CD4-positive, alpha-beta memory T cell (primary cell): ENCODE measurements at regions not wholly inside any gene's neighbourhood (a gene's known extent, or its start where the extent isn't known, plus 50 kb on each side); places are given as distances from the start of the nearest gene placed in this dataset.

Source experiments
- CTCF ChIA-PET: fragments of 350-600 bp; sonication (Branson Sonifier 250); formaldehyde crosslinking; loops from one replicate; lab custom pipeline; 2021; ENCODE audit warnings: inconsistent platforms; ENCODE audit not compliant: partially characterized antibody; lab: Charles Lee
- POLR2A ChIA-PET: fragments of 350-600 bp; sonication (Branson Sonifier 250); formaldehyde crosslinking; loops from one replicate; lab custom pipeline; 2021; ENCODE audit not compliant: partially characterized antibody; lab: Charles Lee
- DNase-seq, 5 donors: peaks; one replicate each; pipeline versions ENCODE4 v3.0.0 to v3.0.0-alpha.2; 2020 to 2022; ENCODE audit warnings: mixed read lengths in 1 of 5
- H3K27ac ChIP-seq: one replicate; pipeline ENCODE4 v1.7.0; 2013; ENCODE audit warnings: low read depth, low read length
- H3K27me3 ChIP-seq: 2 replicates; pipeline ENCODE4 v1.7.0; 2013; ENCODE audit warnings: mild to moderate bottlenecking, low read length, moderate library complexity; ENCODE audit not compliant: insufficient read depth
- H3K36me3 ChIP-seq: 2 replicates; pipeline ENCODE4 v1.7.0; 2013; ENCODE audit warnings: mild to moderate bottlenecking, low read length, moderate library complexity; ENCODE audit not compliant: insufficient read depth
- H3K4me1 ChIP-seq: 2 replicates; pipeline ENCODE4 v1.7.0; 2013; ENCODE audit warnings: mild to moderate bottlenecking, low read length, moderate library complexity; ENCODE audit not compliant: insufficient read depth
- H3K4me3 ChIP-seq, 2 donors: one replicate each; pipeline ENCODE4 v1.7.0; 2013; ENCODE audit warnings: low read length in 2 of 2, mild to moderate bottlenecking in 1 of 2
- H3K9me3 ChIP-seq, 2 donors: one replicate each; pipeline ENCODE4 v1.7.0; 2013; ENCODE audit warnings: low read length in 2 of 2, control low read depth in 1 of 2; ENCODE audit not compliant: control insufficient read depth in 1 of 2
- H3K27ac Mint-ChIP-seq, 7 donors: one replicate each; pipeline ENCODE4 v1.8.0; 2020 to 2021; ENCODE audit warnings: mixed read lengths in 7 of 7, mild to moderate bottlenecking in 6 of 7, inconsistent platforms in 3 of 7, moderate library complexity in 3 of 7
- H3K27me3 Mint-ChIP-seq, 2 donors: one replicate each; pipeline ENCODE4 v1.8.0; 2020 to 2021; ENCODE audit warnings: mixed read lengths in 2 of 2
- H3K36me3 Mint-ChIP-seq, 2 donors: one replicate each; pipeline ENCODE4 v1.8.0; 2020 to 2021; ENCODE audit warnings: mixed read lengths in 2 of 2, inconsistent platforms in 1 of 2, mild to moderate bottlenecking in 1 of 2
- H3K4me1 Mint-ChIP-seq, 4 donors: one replicate each; pipeline ENCODE4 v1.8.0; 2020 to 2021; ENCODE audit warnings: mixed read lengths in 4 of 4, mild to moderate bottlenecking in 1 of 4
- H3K4me3 Mint-ChIP-seq, 8 donors: one replicate each; pipeline ENCODE4 v1.8.0; 2020 to 2021; ENCODE audit warnings: mixed read lengths in 8 of 8, mild to moderate bottlenecking in 7 of 8, moderate library complexity in 6 of 8, inconsistent platforms in 3 of 8
- H3K9me3 Mint-ChIP-seq, 8 donors: one replicate each; pipeline ENCODE4 v1.8.0; 2020 to 2021; ENCODE audit warnings: mixed read lengths in 8 of 8, mild to moderate bottlenecking in 5 of 8, inconsistent platforms in 3 of 8, moderate library complexity in 1 of 8
- intact Hi-C: fragments of 100-400 bp; cut with micrococcal nuclease; formaldehyde crosslinking; loops from one replicate; pipeline ENCODE4 v1.15.1; 2023

GRCh38 chr11:127875131-127875530 is 712.2 kb downstream of the ETS1 start:
- Histone ChIP-seq H3K4me3 (no peak overlapping the region), H3K27ac (no peak overlapping the region), H3K36me3 (no peaks in the 10 kb centered on the region), H3K9me3 (no peaks in the 10 kb centered on the region), H3K4me1 (no peaks in the 10 kb centered on the region), H3K27me3 (peaks cover 3% of the 10 kb centered on the region)
- no peaks in the 10 kb centered on the region for H3K4me1 Mint-ChIP-seq
- intact Hi-C loops = no loop called here
- ChIA-PET POLR2A (no interaction called here), CTCF (no interaction called here)
- no peak for DNase-seq
- H3K9me3 Mint-ChIP-seq = peaks cover 0 to 2% (median 0%) of the 10 kb centered on the region in 8 donors
- no peak overlapping the region for H3K27ac Mint-ChIP-seq
- no peak overlapping the region for H3K4me3 Mint-ChIP-seq
- peaks cover 15 to 16% of the 10 kb centered on the region in 2 donors for H3K27me3 Mint-ChIP-seq
- H3K36me3 Mint-ChIP-seq = no peaks in the 10 kb centered on the region

GRCh38 chr11:127873478-127873877 is 713.9 kb downstream of the ETS1 start:
- no peaks in the 10 kb centered on the region for H3K36me3 Mint-ChIP-seq

GRCh38 chr11:127866109-127866508 is 721.2 kb downstream of the ETS1 start:
- no peak overlapping the region for H3K4me3 Mint-ChIP-seq
- DNase-seq = no peak
- CTCF ChIA-PET = no interaction called here

More at GRCh38 chr11:127873478-127873877, 713.9 kb downstream of the ETS1 start:
- Mint-ChIP-seq H3K27ac (no peak overlapping the region), H3K27me3 (peaks cover 10 to 15% of the 10 kb centered on the region in 2 donors), H3K4me3 (no peak overlapping the region), H3K9me3 (peaks cover 0 to 2% (median 0%) of the 10 kb centered on the region in 8 donors), H3K4me1 (no peaks in the 10 kb centered on the region)
- Histone ChIP-seq H3K27me3 (peaks cover under 1% of the 10 kb centered on the region), H3K9me3 (no peaks in the 10 kb centered on the region), H3K36me3 (no peaks in the 10 kb centered on the region), H3K4me3 (no peak overlapping the region), H3K27ac (no peak overlapping the region), H3K4me1 (no peaks in the 10 kb centered on the region)
- POLR2A ChIA-PET = no interaction called here
- no peak for DNase-seq
- CTCF ChIA-PET = no interaction called here
- intact Hi-C loops = no loop called here

GRCh38 chr11:127864861-127865260 is 722.5 kb downstream of the ETS1 start:
- Histone ChIP-seq H3K4me3 (no peak overlapping the region), H3K4me1 (no peaks in the 10 kb centered on the region), H3K36me3 (no peaks in the 10 kb centered on the region), H3K9me3 (no peaks in the 10 kb centered on the region), H3K27ac (no peak overlapping the region), H3K27me3 (no peaks in the 10 kb centered on the region)
- Mint-ChIP-seq H3K36me3 (no peaks in the 10 kb centered on the region), H3K27ac (no peak overlapping the region), H3K9me3 (peaks cover 0 to 2% (median 0%) of the 10 kb centered on the region in 8 donors), H3K27me3 (peaks cover 2 to 11% of the 10 kb centered on the region in 2 donors), H3K4me3 (no peak overlapping the region), H3K4me1 (no peaks in the 10 kb centered on the region)
- CTCF ChIA-PET = no interaction called here
- intact Hi-C loops = no loop called here
- no peak for DNase-seq
- POLR2A ChIA-PET = no interaction called here

More at GRCh38 chr11:127866109-127866508, 721.2 kb downstream of the ETS1 start:
- Mint-ChIP-seq H3K36me3 (no peaks in the 10 kb centered on the region), H3K4me1 (no peaks in the 10 kb centered on the region), H3K27ac (no peak overlapping the region), H3K27me3 (peaks cover 2 to 8% of the 10 kb centered on the region in 2 donors), H3K9me3 (peaks cover 0 to 2% (median 0%) of the 10 kb centered on the region in 8 donors)
- no peaks in the 10 kb centered on the region for H3K27me3 ChIP-seq
- no peaks in the 10 kb centered on the region for H3K9me3 ChIP-seq
- no peak overlapping the region for H3K4me3 ChIP-seq
- intact Hi-C loops = no loop called here
- POLR2A ChIA-PET = no interaction called here
- no peaks in the 10 kb centered on the region for H3K4me1 ChIP-seq
- no peak overlapping the region for H3K27ac ChIP-seq
- no peaks in the 10 kb centered on the region for H3K36me3 ChIP-seq

- DNase-seq = no peak
- Mint-ChIP-seq H3K27ac (no peak overlapping the region), H3K4me3 (no peak overlapping the region), H3K27me3 (peaks cover 3 to 17% of the 10 kb centered on the region in 2 donors), H3K36me3 (no peaks in the 10 kb centered on the region), H3K9me3 (no peaks in the 10 kb centered on the region), H3K4me1 (peaks cover 0 to 1% (median 0%) of the 10 kb centered on the region in 4 donors)
- POLR2A ChIA-PET = no interaction called here
- Histone ChIP-seq H3K27ac (no peak overlapping the region), H3K27me3 (no peaks in the 10 kb centered on the region), H3K4me1 (no peaks in the 10 kb centered on the region), H3K36me3 (no peaks in the 10 kb centered on the region), H3K4me3 (no peak overlapping the region), H3K9me3 (no peaks in the 10 kb centered on the region)
- intact Hi-C loops = no loop called here
- CTCF ChIA-PET = interaction anchor here (1.1 kb wide), 1 partner anchor 18 kb away, joined by 3 read pairs; no protein-coding TSS in a partner anchor
Measured at GRCh38 chr11:127862406-127862805, 725.0 kb downstream of the ETS1 start.

GRCh38 chr11:127859941-127860354 is 727.4 kb downstream of the ETS1 start:
- no peak overlapping the region for H3K27ac Mint-ChIP-seq
- H3K4me1 Mint-ChIP-seq = peaks cover 0 to 1% (median 0%) of the 10 kb centered on the region in 4 donors
- H3K4me3 Mint-ChIP-seq = no peak overlapping the region
- Histone ChIP-seq H3K27ac (no peak overlapping the region), H3K36me3 (no peaks in the 10 kb centered on the region), H3K4me1 (no peaks in the 10 kb centered on the region), H3K4me3 (no peak overlapping the region), H3K9me3 (no peaks in the 10 kb centered on the region), H3K27me3 (no peaks in the 10 kb centered on the region)
- ChIA-PET POLR2A (no interaction called here), CTCF (no interaction called here)
- no peaks in the 10 kb centered on the region for H3K9me3 Mint-ChIP-seq
- peaks cover 6 to 12% of the 10 kb centered on the region in 2 donors for H3K27me3 Mint-ChIP-seq
- H3K36me3 Mint-ChIP-seq = no peaks in the 10 kb centered on the region
- intact Hi-C loops = no loop called here
- DNase-seq = no peak

GRCh38 chr11:127844876-127845275 is 742.5 kb downstream of the ETS1 start:
- no peaks in the 10 kb centered on the region for H3K4me1 Mint-ChIP-seq
- Histone ChIP-seq H3K36me3 (no peaks in the 10 kb centered on the region), H3K9me3 (no peaks in the 10 kb centered on the region), H3K4me3 (no peak overlapping the region), H3K27ac (no peak overlapping the region), H3K4me1 (no peaks in the 10 kb centered on the region), H3K27me3 (no peaks in the 10 kb centered on the region)
- ChIA-PET POLR2A (no interaction called here), CTCF (interaction anchor here (1.6 to 1.7 kb wide), 2 partner anchors 8 to 17 kb away, joined by 5 to 10 read pairs; no protein-coding TSS in a partner anchor)
- no peaks in the 10 kb centered on the region for H3K36me3 Mint-ChIP-seq
- H3K9me3 Mint-ChIP-seq = no peaks in the 10 kb centered on the region
- H3K27me3 Mint-ChIP-seq = peaks cover 6 to 8% of the 10 kb centered on the region in 2 donors
- H3K4me3 Mint-ChIP-seq = no peak overlapping the region
- intact Hi-C loops = loop anchor here (5.0 kb wide), 1 partner anchor 1112 kb away; no protein-coding TSS in a partner anchor
- H3K27ac Mint-ChIP-seq = no peak overlapping the region
- DNase-seq = no peak
